Panc1 (cell line): ENCODE measurements at regions not wholly inside any gene's neighbourhood (a gene's known extent, or its start where the extent isn't known, plus 50 kb on each side); places are given as distances from the start of the nearest gene placed in this dataset.

Experiments
- ATAC-seq: fragments of 200-7000 bp; cut with Tn5 transposase; 2 replicates; pipeline ENCODE4 v1.9.1; 2020; ENCODE audit warnings: mild to moderate bottlenecking, moderate library complexity
- BruUV-seq: library from RNA; stranded (reverse); fragments of 400-500 nt; replicated peaks from 2 replicates; lab custom pipeline; 2021; lab: Mats Ljungman, UMichigan
- CTCF ChIA-PET: fragments of 300-600 bp; sonication (Branson Sonifier 250); formaldehyde crosslinking; loops from one replicate; lab custom pipeline; 2022; ENCODE audit warnings: antibody characterized with exemption; lab: Charles Lee
- POLR2A ChIA-PET: fragments of 300-600 bp; sonication (Branson Sonifier 250); formaldehyde crosslinking; loops from one replicate; lab custom pipeline; 2022; ENCODE audit warnings: antibody characterized with exemption; lab: Charles Lee
- DNase-seq: peaks from one replicate; pipeline ENCODE4 v3.0.0-alpha.2; 2010; ENCODE audit warnings: low read depth, low spot score
- H3K27ac ChIP-seq: 2 replicates; pipeline ENCODE4 v1.5.1; 2011; ENCODE audit warnings: mild to moderate bottlenecking, low read length, inconsistent platforms
- H3K27me3 ChIP-seq: fragments of 200-500 bp; sonication (Bioruptor generic); 2 replicates; pipeline ENCODE4 v1.6.0; 2014; ENCODE audit warnings: low read length, inconsistent platforms; ENCODE audit not compliant: control insufficient read depth, insufficient read depth
- H3K36me3 ChIP-seq: fragments of 200-500 bp; sonication (Bioruptor generic); 2 replicates; pipeline ENCODE4 v1.5.1; 2014; ENCODE audit warnings: inconsistent platforms, mild to moderate bottlenecking, low read length, moderate library complexity; ENCODE audit not compliant: control insufficient read depth, insufficient read depth
- H3K4me1 ChIP-seq: 2 replicates; pipeline ENCODE4 v1.5.1; 2011; ENCODE audit warnings: inconsistent platforms, mild to moderate bottlenecking, low read length, moderate library complexity; ENCODE audit not compliant: control insufficient read depth, insufficient read depth
- H3K4me3 ChIP-seq, 2 experiments: 2 replicates each; pipeline ENCODE4 v1.5.1; 2011 to 2012; ENCODE audit warnings: low read depth in 2 of 2, low read length in 2 of 2, mild to moderate bottlenecking in 2 of 2, inconsistent platforms in 1 of 2, moderate library complexity in 1 of 2
- H3K9me3 ChIP-seq: fragments of 200-500 bp; sonication (Bioruptor generic); 2 replicates; pipeline ENCODE4 v1.5.1; 2014; ENCODE audit warnings: low read depth, mild to moderate bottlenecking, inconsistent platforms, low read length, moderate library complexity; ENCODE audit not compliant: control insufficient read depth, insufficient read depth
- CTCF ChIP-seq: fragments of 450-650 bp; IDR thresholded peaks from 2 replicates; pipeline ENCODE4 v1.5.1; 2017; ENCODE audit warnings: mild to moderate bottlenecking
- POLR2AphosphoS5 ChIP-seq: IDR thresholded peaks from 2 replicates; pipeline ENCODE4 v1.6.1; 2012; ENCODE audit warnings: mild to moderate bottlenecking, low read depth, low read length, moderate library complexity
- REST ChIP-seq, 2 experiments: IDR thresholded peaks; 2 replicates each; pipeline ENCODE4 v1.6.1; 2011 to 2012; ENCODE audit warnings: low read depth in 2 of 2, control low read depth in 1 of 2, low read length in 1 of 2, mild to moderate bottlenecking in 1 of 2, moderate library complexity in 1 of 2; ENCODE audit not compliant: insufficient read depth in 1 of 2
- SIN3A ChIP-seq: IDR thresholded peaks from 2 replicates; pipeline ENCODE4 v1.6.1; 2012; ENCODE audit warnings: low read depth, mild to moderate bottlenecking, low read length, moderate library complexity, borderline replicate concordance; ENCODE audit not compliant: insufficient read depth
- TCF7L2 ChIP-seq: IDR thresholded peaks from 2 replicates; pipeline ENCODE4 v1.6.1; 2011; ENCODE audit warnings: mild to moderate bottlenecking, low read depth, low read length, inconsistent platforms
- in situ Hi-C: cut with HindIII; loops from 2 replicates; pipeline ENCODE4 v1.10.0; 2016; ENCODE audit warnings: low sequenced_read_pairs, low pct_unique_long_range_greater_than_20kb
- intact Hi-C: fragments of 100-400 bp; cut with micrococcal nuclease; formaldehyde crosslinking; loops from one replicate; pipeline ENCODE4 v1.10.0; 2022; ENCODE audit not compliant: unreplicated experiment

GRCh38 chr13:79775830-79776229 lies 294.9 kb downstream of the NDFIP2 start:
- in situ Hi-C loops: no loop called here

GRCh38 chr13:79772811-79773210 lies 291.9 kb downstream of the NDFIP2 start:
- POLR2A ChIA-PET: no interaction called here
- intact Hi-C loops: no loop called here

More at GRCh38 chr13:79775830-79776229, 294.9 kb downstream of the NDFIP2 start:
- Histone ChIP-seq H3K4me3 (no peak overlapping the region), H3K27ac (peak overlapping the region; percentile 59; the same call in 1 of the 2 replicates), H3K9me3 (peaks cover 13% of the 10 kb centered on the region; the same call in 1 of the 2 replicates), H3K27me3 (no peaks in the 10 kb centered on the region), H3K36me3 (no peaks in the 10 kb centered on the region), H3K4me1 (no peaks in the 10 kb centered on the region)
- intact Hi-C loops: no loop called here
- no TSS peak for BruUV-seq
- ATAC-seq (no peak), DNase-seq (peak; percentile 12)
- CTCF ChIA-PET: no interaction called here
- POLR2A ChIA-PET: no interaction called here
- peak; percentile 39; the same call in 1 of the 2 replicates for TF ChIP-seq CTCF
- no peak for TF ChIP-seq POLR2AphosphoS5

More at GRCh38 chr13:79772811-79773210, 291.9 kb downstream of the NDFIP2 start:
- no TSS peak for BruUV-seq
- DNase-seq: no peak
- Histone ChIP-seq H3K4me1 (no peaks in the 10 kb centered on the region), H3K36me3 (no peaks in the 10 kb centered on the region), H3K4me3 (no peak overlapping the region), H3K27me3 (no peaks in the 10 kb centered on the region), H3K27ac (no peak overlapping the region), H3K9me3 (peaks cover 19% of the 10 kb centered on the region; the same call in 1 of the 2 replicates)
- in situ Hi-C loops: no loop called here
- CTCF ChIA-PET: no interaction called here
- TF ChIP-seq CTCF: no peak
- no peak for TF ChIP-seq POLR2AphosphoS5
- no peak for TF ChIP-seq TCF7L2
- no peak for TF ChIP-seq SIN3A
- no peak for TF ChIP-seq REST (IDR thresholded peaks at IDR 0.05; ENCODE audit: insufficient read depth in 1 of 2, low read depth in 2 of 2, low read length in 1 of 2)
- no peak for ATAC-seq
